ENCODE measurements at regions not wholly inside any gene's neighbourhood (a gene's known extent, or its start where the extent isn't known, plus 50 kb on each side); places are given as distances from the start of the nearest gene placed in this dataset.

GRCh38 chr10:130967784-130968183, 343.7 kb downstream of the TCERG1L start:
- TF ChIP-seq POLR2A (IDR thresholded peaks at IDR 0.05): no peak
- TF ChIP-seq, protein P1, sequence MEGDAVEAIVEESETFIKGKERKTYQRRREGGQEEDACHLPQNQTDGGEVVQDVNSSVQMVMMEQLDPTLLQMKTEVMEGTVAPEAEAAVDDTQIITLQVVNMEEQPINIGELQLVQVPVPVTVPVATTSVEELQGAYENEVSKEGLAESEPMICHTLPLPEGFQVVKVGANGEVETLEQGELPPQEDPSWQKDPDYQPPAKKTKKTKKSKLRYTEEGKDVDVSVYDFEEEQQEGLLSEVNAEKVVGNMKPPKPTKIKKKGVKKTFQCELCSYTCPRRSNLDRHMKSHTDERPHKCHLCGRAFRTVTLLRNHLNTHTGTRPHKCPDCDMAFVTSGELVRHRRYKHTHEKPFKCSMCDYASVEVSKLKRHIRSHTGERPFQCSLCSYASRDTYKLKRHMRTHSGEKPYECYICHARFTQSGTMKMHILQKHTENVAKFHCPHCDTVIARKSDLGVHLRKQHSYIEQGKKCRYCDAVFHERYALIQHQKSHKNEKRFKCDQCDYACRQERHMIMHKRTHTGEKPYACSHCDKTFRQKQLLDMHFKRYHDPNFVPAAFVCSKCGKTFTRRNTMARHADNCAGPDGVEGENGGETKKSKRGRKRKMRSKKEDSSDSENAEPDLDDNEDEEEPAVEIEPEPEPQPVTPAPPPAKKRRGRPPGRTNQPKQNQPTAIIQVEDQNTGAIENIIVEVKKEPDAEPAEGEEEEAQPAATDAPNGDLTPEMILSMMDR (IDR thresholded peaks at IDR 0.05): no peak
